ENCODE measurements at regions not wholly inside any gene's neighbourhood (a gene's known extent, or its start where the extent isn't known, plus 50 kb on each side); places are given as distances from the start of the nearest gene placed in this dataset.

DNA sequence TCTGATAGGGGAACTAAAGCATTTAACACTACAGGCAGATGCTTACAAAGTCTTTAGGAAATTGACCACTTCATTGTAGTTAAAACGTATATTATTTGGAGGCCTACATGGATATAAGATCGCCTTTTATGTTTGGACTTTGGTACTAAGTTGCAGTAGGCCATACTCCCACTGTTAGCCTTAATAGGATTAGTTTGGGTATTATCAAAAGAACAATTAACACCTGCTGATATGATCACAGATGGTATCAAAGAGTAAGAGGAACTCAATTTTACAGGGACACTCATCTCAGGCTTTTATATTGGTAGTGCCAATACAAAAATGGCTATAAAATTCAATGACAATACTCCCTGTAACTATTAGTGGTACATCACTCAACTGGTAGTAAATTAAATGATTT is 1183.0 kb downstream of the MAT2B start:
- DNase-seq (ENCODE audit: low spot score), result no peak

DNA sequence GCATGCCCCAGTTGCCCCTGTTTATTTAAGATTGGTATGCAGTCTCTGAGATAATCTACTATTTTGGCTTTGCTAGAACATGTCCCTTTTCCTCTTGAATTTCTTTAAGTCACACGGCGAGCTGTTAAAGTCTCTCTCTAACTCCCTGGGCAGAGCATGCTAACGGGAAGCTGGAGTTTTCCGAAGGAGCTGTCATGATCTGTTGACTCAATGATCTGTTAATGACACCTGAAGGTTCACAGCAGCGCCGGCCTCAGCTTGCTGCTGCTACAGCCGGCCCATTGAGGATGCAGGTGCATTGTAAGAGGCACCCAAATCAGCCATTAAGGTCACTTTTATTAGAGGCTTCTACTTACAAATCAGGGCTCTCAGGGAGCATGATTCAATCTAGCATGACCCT is 1203.4 kb downstream of the MAT2B start:
- no peak for DNase-seq (ENCODE audit: low spot score)

DNA sequence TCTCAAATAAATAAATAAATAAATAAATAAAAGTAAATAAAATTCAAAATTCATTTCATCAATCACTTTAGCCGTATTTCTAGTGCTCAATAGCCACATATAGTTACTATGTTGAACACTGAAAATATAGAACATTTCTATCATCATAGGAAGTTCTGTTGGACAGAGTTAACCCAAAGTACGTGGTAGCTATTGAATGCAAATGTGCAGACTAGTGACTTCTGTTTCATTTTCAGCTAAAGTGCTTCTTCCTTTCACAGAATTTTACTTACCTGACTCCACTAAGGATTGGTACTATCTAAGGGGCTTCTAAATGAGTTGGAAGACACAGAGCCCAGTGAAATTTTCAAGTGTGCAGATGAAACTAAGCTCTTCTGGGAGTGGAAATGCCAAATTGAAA is 1208.3 kb downstream of the MAT2B start:
- no peak for DNase-seq (ENCODE audit: low spot score)

DNA sequence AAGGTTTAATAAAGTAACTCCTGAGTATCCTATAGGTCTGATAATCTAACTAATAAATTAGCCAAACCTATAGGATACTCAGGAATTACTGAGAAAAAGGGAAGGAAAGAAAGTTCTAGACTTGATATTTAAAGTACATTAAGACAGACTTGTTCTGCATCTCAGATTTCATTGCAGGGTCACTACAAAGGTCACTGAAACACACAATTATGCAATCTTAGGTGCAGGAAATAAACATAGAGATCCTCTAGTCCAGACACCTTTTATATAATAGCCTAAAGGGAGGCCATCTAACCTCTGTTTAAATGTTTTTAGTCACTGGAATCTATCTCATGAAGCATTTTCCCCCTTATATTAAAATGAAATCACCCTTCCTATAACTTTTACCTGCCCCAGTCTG is 1215.7 kb downstream of the MAT2B start:
- no peak for DNase-seq (ENCODE audit: low spot score)

DNA sequence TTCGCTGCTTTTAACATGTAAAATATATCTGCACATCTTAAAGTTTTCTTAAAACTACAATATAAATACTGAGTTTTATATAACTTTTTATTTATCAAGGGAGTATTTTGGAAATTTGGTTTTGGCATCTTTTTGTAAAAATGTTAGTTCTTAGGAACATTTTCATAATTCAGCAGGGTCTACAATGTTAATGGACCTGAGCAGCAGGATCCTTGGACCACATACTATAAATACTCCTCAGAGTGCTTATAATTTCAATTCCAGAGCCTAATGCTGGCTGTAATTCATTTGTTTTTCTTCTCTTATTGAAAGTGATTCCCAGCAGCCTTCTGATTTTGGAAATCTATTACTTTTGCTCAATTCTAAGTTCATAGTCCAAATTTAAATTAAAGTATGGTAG is 1216.2 kb downstream of the MAT2B start:
- DNase-seq (ENCODE audit: low spot score), result no peak

DNA sequence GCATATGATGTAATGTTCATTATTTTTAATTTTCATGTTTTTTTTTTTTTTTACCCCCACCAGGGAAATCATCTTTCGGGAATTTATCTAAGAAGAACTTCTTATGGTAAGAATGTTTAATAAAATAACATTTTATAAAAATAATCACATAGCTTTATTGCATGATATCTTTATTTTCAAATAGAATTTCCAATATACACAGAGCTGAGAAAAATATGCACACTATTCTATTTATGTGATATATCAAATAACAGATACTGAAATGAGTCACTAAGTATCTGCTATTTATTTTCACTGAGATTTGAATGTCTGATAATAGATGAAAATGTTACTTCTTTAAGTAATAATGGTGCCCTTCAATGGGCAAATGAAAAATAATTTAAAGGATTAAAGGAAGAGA is 1217.3 kb downstream of the MAT2B start:
- DNase-seq (ENCODE audit: low spot score), result no peak

DNA sequence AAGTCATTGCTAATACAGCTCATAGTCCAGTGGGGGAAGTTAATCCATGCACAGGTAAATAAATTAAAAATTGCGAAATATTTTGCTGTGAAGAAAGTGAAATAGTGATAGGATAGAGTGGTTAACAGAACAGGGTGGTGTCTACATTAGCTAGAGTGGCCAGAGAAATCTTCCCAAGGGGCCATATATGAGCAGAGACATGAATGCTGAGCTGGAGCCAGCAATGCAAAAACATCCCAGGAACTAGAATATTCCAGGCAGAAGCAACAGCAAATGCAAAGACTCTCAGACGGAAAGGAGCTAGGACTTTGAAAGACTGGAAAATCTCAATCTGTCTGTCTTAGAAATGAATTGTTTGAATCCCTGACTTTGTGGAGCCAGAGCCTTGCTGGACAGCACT is 1221.6 kb downstream of the MAT2B start:
- DNase-seq (ENCODE audit: low spot score), result no peak

DNA sequence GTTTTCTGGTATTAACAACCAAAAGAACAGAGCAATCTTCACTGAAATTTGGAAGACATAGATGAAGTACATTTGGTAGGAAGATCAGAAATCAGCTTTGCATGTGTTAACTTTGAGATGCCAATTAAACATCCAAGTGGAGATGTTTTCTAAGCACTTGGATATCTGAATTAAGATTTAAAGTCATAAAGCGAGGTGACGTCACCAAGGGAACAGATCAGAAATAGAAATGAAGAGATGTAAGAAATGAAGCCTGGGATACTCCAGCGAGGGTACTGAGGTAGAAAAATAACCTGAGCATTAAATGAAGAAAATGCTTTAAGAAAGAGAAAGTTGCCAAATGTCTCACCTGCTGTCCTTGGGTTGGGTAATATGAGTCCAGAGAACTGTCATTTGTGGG is 1223.3 kb downstream of the MAT2B start:
- no peak for DNase-seq (ENCODE audit: low spot score)

DNA sequence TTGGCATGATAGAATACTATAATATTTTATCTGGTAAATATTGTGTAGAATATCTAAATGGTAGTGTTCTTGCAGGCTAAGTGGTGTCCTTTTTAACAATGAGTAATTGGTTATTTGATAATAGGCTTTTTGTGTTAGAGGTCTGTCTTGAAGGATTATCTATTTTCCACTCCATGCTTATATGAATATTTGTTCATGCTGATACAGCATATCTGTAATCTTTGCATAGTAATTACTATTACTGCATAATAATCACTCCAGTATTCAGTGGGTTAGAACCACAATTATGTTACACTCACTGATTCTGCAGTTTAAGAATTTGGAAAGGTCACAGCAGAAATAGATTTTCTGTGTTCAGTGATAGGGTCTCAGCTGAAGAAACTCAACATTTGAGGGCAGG is 1229.9 kb downstream of the MAT2B start:
- no peak for DNase-seq (ENCODE audit: low spot score)

DNA sequence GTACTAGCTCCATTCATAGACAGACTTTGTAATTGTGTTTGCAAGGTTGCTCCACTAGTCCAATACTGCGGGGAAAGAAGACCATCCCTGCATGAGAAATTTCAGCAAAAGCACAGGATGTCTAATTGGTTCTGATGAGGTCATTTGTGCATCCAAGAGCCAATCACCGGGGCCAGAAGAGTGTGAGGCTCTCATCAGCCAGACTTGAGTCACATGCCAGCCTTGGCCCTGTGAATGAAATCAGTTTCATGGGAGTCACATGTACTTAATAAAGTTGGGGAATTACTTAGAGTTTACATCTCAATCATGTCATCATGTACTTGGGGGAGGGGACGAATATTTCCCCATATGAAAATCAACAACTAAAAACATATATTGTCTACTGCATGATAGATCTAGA is 1236.0 kb downstream of the MAT2B start:
- no peak for DNase-seq (ENCODE audit: low spot score)

DNA sequence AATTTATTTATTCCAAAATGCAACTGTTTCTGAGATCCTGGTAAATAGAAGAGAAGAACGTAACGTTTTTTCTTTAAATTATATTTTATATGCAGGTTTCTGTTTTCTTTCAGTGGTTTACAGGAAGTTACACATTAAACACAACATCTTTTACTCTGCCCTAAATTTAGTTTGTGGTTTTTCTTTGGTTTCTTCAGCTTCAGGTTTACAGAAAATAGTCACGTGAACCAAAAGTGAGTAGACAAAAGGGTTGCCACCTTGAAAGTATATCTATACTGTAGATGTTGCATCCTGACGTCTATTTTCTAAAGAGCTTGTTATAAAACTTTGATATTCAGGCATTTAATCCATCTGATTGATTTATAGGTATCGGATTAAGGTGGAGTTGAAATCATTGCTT is 1236.6 kb downstream of the MAT2B start:
- no peak for DNase-seq (ENCODE audit: low spot score)

DNA sequence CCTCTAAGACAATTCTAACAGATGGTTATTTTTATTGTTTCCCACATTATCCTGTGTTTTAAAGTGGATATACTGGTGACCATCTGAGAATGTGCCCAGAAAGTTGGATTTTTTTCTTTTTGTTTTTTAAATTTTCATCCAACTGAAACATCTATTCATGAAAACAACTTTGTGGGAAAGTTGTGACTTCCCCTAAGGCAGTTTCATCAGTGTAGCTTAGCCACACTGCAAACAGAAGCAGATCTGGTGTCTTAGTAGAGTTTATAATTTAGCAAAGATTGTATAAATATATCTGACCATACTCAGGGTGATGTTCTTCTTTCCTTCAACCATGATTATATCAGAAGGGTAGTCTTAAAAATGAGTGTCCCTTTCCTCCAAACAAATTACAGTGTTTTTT is 1241.3 kb downstream of the MAT2B start:
- no peak for DNase-seq (ENCODE audit: low spot score)

DNA sequence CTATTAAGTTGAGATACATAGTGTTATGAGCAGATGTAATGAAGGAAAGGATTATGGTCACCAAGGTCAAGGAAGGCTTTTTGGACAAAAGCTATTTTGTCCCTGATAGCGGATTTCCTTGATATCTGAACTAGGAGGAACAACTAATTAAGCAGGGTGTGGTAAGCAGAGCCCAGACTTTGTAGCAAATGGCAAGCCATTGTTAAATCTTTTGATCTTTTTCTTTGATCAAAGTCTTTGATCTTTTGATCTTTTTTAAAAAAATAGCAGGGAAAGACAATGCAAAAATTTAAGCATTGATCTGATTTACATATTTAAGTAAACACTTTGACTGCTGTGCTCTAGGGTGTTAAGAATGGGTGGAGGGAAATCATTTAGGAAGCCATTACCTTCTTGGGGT is 1242.0 kb downstream of the MAT2B start:
- no peak for DNase-seq (ENCODE audit: low spot score)

DNA sequence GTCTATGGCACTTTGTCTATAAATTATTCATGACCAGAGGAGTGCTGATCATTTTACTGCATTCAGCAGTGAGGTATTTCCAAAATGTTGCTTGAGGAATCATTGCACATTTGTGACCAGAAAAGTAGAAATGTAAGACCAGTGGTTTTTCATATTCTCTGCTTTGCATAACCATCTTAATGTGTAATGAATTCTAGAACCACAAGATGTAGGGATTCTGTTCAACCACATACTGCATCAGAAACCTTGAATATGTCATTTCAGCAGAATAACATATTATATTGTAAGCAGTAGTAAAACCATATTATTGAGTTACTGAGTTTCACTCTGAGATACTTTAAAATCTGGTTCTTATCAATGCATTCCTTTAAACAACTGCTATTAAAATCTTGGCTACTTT is 1243.4 kb downstream of the MAT2B start:
- DNase-seq (ENCODE audit: low spot score), result no peak

DNA sequence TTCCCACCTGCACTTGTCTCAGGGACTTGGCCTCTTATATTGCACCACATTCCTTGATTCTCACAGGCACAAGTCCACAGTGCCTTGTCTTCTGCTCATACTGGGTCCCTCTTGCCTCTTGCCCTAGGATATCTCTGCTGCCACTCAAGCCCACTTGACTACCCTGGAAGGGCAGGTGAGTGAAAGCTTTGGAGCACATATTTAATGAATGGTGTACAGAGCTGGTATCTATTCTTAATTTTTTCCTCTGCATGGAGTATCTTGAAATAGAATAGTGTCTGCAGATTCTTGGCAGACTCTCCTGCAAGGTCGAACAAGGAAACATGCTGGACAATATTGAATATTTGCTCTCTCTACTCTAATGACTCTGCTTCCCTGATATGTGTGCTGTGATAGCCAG is 1248.0 kb downstream of the MAT2B start:
- no peak for DNase-seq (ENCODE audit: low spot score)

DNA sequence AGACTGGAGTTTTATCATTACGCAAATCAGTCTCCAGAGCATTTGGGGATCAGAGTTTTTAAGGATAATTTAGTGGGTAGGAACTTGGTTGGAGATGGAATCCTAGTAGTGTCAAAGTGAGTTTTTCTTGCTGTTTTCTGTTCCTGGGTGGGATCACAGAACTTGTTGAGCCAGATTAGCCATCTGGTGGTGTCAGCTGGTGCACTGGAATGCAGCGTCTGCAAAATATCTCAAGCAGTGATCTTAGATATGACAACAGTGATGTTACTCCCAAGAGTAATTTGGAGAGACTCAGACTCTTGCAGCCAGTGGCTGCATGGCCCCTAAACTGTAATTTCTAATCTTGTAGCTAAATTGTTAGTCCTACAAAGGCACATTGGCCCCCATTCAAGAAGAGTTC is 1257.8 kb downstream of the MAT2B start:
- DNase-seq (ENCODE audit: low spot score), result no peak

DNA sequence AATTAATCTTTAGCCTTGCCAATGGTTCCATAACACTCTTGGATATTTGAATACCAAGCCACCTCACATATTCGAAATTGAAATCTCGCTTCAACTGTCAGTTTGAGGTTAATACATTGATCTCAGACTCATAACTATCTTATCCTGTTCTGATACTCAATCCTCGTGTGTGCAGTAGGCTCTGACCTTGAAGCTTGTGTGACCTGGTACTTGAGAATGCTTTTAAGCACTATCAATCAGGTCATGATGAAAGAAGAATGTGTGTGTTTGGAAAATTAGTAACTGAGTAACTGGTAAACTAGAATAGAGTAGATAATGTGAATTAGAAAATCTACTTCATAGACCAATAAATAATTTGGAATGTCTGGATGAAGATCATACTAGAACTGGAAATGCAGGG is 1266.7 kb downstream of the MAT2B start:
- no peak for DNase-seq (ENCODE audit: low spot score)

DNA sequence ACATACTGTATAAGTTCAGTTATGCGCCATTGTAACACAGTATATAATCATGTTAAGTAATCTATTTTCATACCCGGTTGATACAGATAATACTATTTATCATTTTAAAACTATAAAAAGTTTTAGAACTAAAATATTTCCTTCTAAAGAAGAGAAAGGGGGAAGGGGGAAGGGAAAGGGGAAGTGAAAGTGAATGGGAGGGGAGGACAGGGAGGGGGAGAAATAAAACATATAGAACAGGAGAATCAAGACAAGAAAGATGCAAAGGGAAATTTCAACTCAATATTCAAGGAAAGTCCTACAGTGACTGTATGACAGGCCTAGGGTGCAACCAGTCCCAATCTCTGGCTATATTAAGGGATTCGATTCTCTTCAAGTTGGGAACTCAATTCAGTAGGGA is 1278.8 kb downstream of the MAT2B start:
- no peak for DNase-seq (ENCODE audit: low spot score)

DNA sequence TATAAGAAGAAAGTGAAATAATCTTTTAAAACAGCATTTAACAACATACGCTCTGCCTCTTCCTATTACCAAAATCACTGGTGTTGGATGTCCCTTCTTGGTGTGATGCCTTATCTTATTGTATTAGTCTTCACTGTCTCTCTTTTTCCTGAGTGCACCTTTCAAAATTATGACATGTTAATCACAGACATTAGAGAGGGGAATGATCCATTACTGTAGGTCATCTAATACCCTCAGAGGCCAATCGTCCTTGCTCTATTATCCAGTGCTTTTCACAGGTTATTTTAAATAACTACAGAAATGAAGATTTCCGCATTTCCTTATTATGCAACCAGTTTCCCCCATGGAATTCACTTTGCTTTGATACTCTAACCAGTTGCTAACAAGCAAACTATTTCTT is 1292.7 kb downstream of the MAT2B start:
- no peak for DNase-seq (ENCODE audit: low spot score)

DNA sequence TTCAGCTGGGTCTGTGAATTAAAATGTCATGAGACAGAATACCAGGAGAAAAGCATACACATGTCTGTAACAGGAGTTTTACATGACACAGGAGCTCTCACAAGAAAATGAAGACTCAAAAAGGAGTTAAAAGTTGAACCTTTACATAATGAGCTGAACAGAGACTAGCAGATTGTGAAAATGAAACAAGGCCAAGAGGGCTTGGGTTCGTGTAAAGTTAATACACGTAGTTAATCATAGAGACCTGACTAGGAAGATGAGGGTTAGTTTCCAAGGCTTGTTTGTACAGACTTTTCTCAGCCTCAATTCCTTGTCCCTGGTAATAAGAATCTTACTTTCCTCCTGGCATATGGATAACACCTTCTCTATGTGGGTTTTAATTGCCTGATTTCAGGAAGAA is 1294.0 kb downstream of the MAT2B start:
- no peak for DNase-seq (ENCODE audit: low spot score)

DNA sequence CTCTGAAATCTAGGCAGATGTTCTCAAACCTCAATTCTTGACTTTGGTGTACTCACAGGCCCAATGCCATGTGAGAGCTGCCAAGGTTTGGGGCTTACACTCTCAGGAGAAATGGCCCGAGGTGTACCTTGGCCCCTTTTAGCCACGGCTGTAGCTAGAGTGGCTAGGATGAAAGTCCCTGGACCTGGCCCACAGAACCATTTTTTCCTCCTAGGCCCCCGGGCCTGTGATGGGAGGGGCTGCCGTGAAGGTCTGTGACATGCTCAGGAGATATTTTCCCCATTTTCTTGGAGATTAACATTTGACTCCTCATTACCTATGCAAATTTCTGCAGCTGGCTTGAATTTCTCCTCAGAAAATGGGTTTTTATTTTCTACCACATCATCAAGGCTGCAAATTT is 1296.5 kb downstream of the MAT2B start:
- DNase-seq (ENCODE audit: low spot score), result no peak

DNA sequence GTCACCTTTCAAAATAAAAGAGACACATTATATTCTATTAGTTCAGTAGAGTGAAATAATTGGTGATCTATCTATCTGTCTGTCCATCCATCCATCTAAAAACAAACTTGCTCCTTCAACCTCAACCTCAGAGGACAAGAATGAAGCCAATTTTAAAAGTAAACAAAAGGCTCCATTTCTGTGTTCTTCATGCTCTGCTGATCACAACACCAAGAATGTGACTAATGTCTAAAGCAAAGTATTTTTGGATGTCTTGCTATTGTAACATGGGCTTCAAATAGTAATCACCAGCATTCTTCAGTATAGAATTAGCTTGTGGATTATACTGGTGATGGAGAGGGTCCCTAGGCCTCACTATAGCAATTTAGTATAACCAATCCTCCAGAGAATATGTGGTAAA is 1304.4 kb downstream of the MAT2B start:
- no peak for DNase-seq (ENCODE audit: low spot score)

DNA sequence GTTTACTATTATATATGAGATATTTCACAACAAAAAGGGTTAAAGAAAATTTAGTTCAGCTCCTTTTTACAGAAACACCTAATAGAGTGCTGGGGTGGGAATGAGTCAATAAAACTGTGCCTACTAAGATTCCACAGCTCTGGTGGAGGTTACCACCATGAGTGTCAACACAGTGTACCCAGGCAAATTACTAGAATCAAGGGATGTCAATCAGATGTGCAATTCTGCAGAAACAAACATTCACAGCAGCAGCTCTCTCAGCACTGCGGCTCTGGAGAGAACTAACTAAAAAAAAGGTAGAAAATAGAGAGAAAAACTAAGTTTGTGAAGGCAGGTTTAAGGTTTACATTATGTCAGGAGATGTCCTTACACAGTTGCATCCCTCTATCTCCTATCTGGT is 1313.0 kb downstream of the MAT2B start:
- DNase-seq (ENCODE audit: low spot score), result no peak

DNA sequence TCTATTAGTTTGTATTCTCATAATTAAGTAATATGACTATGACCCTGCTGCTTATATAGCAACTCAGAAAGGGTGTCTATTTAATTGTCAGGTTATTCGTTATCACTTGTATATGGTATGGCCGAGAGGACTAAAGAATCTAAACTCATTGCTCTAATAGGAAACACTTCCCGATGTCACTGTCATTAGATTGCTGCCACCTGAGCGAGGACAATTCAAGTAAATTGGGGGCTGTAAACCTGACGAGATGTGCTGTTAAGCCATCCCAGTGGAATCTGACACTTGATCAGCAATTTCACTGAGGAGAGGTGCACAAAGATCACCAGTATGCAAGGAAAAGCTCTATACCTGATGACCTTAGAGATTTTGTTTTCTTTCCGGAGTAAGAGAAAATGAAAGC is 1319.3 kb downstream of the MAT2B start:
- no peak for DNase-seq (ENCODE audit: low spot score)

DNA sequence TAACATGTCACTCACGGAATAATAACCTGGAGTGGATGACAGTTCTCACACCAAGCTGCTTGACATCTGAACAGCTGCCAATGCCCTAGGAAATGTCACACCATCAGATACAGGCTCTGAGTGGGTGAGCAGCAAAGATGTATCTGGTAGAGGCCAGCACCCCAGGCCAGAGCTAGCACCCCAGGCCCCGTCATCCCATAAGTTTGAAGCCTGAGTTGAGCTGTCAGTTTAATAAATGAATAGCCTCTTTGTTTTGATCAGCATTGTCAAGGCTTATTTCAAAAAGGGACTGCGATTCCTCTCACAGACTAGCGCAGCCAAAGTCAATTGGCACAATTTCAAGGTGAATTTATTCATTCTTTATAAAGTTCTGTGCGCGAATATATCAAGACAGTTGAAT is 1327.1 kb downstream of the MAT2B start:
- no peak for DNase-seq (ENCODE audit: low spot score)

DNA sequence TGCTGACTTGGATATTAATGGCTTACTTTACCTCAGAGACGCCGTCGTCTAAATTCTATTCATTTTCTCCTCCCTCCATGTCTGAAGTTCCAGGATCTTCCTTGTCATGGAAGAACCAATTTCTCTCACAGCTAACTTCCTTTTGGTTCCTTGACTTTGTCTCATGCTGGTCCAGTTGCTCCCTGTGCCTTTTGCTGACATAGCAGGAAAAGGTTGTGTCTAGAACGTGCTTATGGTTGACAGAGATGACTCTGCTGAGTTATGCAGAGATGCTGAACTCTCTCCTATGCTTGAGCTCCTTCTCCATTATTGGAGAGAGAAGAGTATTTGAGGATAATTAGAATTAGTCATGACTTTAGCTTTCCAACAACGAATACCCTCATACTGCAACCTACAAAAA is 1338.9 kb downstream of the MAT2B start:
- DNase-seq (ENCODE audit: low spot score), result no peak

Data from GM03348 (cell line).